22Rv1 (cell line): ENCODE measurements at regions not wholly inside any gene's neighbourhood (a gene's known extent, or its start where the extent isn't known, plus 50 kb on each side); places are given as distances from the start of the nearest gene placed in this dataset.

ENCODE experiments used
- CTCF ChIP-seq: fragments of 450-650 bp; IDR thresholded peaks from 2 replicates; pipeline ENCODE4 v1.5.1; 2017; ENCODE audit warnings: mild to moderate bottlenecking
- ZFX ChIP-seq: fragments of 450-650 bp; IDR thresholded peaks from 2 replicates; pipeline ENCODE4 v1.6.1; 2017; ENCODE audit warnings: antibody characterized with exemption, borderline replicate concordance

GRCh38 chr2:59266453-59266852, 1025.3 kb upstream of the FANCL start:
- TF ChIP-seq CTCF (no peak), ZFX (no peak)
